HS-5 (cell line): ENCODE measurements at regions not wholly inside any gene's neighbourhood (a gene's known extent, or its start where the extent isn't known, plus 50 kb on each side); places are given as distances from the start of the nearest gene placed in this dataset.
A peak's percentile ranks its signal among the peaks of the same experiment; 100 is the strongest.

Experiments
- DNase-seq: peaks from one replicate; pipeline ENCODE4 v3.0.0-alpha.2; 2012; ENCODE audit warnings: low read depth

DNA sequence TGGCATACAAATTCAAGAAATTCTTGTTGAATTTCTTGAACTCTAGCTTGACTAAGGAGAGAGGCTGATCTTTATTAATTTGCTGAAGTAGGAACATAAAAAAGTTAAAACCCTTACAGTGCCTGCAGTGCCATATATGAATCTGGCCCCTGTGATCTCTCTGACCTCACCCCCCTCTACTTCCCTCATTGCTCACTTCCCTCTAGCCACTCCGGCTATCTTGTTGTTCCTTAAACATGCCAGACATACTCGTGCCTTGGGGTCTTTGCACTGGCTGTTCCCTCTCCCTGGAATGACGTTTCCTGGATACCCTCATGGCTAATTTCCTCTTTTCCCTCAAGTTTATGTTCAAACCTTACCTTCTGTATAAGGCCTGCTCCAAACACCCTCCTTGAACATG, 246.3 kb upstream of the SIX2 start:
- DNase-seq, result no peak

DNA sequence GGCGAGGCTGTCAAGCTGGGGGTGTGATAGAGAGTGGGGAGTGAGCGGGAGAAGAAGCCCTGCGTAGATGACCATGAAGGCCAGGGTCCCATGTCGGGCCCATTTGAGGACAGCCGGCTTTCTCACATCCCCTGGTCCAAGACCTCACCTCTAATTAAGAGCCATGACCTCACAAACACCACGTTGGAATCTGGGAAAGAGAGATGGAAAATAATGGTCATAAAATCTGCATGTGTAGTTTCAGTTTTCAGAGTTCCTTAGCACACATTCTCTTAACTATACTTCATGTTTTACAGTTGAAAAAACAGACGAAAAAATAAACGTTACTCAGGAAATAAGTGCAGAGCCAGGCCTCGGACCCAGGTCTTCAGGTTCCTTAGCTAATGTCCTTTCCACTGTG, 244.8 kb upstream of the SIX2 start:
- DNase-seq, result no peak

DNA sequence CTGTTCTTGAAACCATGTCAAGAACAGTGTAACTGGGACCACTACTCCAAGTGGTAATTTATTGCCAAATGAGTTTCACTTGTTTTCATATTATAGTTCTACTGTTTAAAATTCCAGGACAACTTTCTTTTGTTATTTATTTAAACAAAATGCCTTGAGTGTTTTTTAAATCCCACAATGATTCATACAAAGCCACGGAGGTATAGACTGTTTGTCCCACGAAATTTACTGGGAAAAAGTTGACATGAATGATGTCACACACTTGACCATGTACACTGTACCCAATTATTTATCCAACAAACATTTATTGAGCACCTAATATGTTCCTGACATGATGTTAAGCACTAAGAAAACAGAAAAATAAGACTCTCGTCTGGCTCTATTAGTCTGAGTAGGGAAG, 243.9 kb upstream of the SIX2 start:
- no peak for DNase-seq

DNA sequence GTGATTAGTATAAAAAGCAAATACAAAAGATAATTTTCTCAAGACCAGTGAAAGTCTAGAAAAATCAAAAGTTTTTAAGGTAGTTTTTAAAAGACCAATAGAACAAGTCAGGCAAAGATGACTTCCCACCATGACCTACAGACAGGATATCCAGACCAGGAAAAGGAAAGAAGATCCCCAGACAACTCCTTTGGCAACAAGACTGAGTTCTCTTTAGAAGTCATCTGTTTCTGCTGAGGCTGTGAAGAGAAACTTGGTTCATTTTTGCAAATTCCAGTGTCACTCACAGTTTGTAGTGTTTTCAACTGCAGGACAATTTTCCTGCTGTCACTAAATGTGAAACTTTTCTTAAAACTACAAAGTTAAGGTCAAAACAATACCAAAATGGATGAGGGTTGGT, 240.9 kb upstream of the SIX2 start:
- DNase-seq, result no peak

DNA sequence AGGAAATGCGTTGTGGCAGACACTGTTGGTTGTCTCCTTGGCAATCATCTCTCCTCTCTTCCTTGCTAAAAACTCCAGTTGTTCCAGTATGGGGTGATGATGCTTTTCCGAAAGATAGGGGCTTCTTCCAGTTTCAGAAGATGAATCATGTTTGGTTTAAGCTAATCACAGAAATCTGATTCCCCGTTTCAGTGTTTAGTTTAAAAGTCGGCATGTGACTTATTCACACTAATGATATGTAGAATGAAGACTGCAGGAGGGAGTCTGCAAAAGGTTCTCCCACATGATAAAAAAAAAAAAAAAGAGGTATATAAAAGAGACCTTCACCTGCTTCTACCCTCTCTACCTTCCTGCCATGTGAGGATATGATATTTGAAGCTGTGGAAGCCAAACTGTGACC, 239.0 kb upstream of the SIX2 start:
- DNase-seq, result no peak

DNA sequence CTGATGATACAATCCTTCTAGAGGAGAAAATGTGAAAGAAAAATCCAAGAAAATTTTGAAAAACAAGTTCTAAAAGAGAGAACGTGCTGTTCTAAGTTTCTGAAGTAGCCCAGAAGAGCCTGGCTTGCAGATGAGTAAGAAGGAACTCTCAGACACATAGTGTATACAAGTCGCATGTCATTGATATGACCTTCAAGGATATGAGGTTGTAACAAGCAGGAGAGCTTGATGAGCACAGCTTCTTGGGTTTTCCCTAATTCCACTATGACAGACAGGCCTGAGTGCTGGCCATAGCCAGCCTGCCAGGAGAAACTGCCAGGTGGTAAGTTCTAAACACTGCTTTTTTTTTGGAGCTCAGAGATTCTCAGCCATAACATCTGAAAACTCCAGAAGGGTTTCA, 235.7 kb upstream of the SIX2 start:
- no peak for DNase-seq

DNA sequence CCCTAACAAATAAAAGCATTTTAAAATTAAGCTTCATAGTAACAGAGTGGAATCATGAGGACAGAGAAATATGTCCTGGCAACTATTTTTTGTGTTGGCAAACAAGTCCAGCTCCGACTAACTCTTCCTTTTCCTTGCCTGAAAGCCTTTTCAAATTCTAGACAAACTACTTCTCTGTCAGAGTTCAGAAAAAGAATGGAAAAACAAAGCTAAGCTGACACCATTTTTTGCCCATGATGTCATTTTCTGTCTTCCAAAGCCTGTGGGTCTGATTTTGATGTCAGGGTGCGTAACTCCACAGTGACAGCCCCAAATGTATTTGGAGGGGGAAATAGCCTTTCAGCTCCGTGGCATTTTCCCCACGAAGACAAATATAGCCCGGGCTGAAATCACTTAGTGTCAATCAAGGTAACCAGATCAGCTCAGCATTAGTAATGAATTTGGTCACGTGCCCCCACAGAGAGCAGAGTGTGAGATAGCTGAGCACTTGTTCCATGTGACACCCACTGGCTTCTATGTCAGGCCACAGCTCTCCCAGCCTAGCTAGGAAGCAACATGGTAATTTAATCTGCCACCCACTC, 233.0 kb upstream of the SIX2 start:
- DNase-seq, result no peak

DNA sequence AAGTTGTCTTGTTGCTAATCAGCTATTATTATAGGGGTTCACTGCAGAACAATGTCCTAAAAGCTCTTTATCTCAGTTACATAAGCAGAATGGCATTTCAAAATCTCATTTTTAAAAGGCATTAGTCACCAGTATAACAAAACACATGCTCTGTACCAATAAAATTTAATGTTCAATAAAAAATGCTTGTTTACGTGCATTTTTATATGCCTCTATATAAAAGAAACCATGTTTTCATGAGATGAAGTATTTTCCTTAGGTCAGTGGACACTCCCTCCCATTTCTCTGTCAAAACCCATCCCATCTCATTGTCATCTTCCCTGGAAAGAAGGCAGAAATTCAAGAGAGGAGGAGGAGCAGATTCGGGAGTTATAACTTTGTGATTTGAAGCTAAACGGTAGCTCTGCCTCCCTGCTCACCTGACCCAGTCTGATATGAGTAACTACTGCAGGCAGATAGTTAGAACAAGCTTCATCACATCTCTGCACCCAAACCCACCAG, 231.9 kb upstream of the SIX2 start:
- peak; percentile 40 for DNase-seq

DNA sequence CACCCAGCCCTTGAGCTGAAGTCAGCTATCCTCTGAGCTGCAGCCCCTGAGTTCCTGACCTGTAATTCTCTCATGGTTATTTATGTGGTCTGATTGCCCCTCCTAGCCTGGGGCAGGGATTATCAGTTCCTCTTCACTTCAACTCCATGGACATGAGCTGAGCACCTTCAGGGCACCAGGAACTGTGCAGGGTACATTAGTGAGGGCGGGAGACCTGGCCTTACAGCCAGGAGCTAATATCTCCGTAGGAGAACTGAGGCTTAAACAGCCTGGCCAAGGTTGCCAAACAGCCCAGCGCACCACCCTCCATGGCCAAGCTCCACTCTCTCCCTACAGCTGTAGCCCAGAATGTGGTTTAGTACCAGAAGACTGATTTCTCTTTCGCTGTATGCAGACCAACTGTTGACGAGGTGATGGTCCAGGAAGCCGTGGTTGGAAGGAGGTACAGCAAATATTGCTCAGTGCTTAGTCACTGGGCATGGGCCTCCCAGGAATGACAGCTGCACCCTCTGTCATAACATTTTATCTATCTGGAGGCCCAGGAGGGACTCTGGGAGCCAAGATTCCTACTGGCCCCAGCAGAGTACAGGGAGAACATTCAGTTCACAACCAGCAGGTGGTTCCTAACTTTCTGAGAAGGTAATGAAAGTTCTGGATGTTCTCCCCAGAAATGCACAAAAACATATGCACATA, 228.7 kb upstream of the SIX2 start:
- peak; percentile 95 for DNase-seq

DNA sequence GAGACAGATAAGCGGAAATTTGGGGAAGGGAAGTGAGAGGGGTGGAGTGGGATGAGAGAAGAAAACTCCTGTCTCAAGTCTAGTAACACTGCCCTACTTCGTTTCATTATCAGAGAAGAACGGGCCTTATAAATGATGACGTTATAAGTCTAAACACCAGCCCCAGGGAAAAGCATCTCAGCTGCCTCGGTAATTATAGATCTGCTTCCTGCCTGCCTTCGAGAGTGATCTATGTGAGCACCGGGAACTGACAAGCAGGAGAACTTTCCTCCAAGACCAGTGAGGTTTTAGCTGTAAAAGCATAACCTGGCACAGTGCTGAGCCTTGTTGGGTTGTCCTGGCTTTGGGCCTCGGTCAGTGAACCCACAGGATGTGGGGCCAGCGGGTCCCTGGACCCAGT, 227.9 kb upstream of the SIX2 start:
- no peak for DNase-seq

DNA sequence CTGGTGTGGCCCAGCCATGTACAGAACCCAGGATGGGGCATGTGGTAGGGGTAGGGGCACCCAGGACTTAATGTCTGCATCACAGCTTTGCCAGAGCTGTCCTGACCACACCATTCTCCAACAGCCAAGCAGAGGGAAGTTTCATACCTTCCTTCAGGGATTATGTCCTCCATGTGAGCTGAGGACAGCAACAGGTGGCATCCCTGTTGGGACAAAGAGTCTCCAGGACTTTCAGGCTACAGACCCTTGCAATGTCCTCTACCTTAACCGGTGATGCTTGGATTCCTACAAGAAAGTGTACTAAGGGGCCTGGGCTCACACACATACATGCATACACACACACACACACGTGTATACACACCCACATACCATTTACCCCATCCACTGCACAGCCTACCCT, 227.0 kb upstream of the SIX2 start:
- DNase-seq, result no peak

DNA sequence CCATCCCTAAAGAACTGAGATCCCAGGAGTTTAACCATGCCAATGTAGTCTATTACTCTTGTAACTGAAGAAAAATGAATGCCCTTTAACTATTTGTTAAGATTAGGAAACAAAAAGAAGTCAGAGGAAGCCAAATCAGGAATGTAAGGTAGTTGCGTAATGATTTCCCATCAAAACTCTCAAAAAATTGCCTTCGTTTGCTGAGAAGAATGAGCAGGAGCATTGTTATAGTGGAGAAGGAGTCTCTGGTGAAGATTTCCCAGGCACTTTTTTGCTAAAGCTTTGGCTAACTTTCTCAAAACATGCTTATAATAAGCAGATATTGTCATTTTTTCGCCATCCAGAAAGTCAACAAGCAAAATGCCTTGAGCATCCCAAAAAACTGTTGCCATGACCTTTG, 224.0 kb upstream of the SIX2 start:
- DNase-seq, result no peak

DNA sequence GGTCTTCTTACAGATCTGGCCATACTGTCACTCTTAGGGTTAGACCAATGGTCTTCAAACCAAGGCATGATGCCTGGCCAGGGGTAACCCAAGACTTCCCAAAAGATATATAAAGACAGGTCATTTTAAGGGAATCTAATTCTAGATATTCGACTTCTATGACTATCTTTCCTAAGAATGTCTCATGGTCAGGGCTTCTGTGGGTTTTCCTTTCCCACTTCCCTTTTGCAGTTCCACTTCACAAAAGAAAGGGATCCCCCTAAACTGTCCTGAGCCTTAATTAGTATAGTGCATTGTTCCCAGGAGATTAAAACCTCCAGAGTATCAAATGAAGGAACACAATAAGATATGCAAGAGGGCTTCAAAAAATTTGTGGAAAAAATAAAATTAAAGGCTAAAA, 223.6 kb upstream of the SIX2 start:
- no peak for DNase-seq

DNA sequence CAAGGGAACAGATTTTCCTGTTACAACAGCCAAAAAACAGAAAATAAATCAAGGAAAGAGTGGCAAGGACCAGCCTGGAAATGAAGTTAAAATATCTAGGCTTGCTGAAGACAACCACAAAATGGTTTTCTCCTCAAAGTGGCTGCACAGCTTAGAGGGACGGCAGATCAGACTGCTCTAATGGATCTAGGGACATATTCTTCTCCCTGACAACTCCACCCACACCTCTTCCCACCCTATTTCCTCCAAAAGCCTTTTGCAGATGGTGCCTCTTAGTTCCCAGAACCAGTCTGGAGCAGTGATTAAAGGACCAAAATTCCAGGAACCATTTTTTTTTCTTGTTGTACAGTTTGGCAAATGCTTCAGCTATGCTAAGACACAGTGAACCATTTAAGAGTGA, 220.2 kb upstream of the SIX2 start:
- DNase-seq, result no peak

DNA sequence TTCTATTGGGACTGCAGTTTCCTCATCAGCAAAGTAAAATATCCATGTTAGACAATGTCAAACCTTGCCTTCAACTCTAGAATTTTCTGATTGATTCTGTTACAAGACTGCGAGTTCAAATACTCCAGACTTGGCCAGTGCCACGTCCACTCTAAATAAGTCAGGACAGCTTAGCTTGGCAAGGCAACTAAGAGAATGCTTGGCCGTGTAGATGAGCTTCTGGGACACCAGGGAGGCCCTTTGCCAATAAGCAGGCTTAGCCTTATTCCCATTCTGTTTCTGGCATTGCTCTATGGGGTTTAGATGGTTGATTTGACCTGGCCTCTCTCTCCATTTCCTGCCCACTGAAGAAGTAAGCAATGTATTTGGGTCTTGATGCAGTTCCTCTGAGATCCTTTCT, 218.1 kb upstream of the SIX2 start:
- no peak for DNase-seq

DNA sequence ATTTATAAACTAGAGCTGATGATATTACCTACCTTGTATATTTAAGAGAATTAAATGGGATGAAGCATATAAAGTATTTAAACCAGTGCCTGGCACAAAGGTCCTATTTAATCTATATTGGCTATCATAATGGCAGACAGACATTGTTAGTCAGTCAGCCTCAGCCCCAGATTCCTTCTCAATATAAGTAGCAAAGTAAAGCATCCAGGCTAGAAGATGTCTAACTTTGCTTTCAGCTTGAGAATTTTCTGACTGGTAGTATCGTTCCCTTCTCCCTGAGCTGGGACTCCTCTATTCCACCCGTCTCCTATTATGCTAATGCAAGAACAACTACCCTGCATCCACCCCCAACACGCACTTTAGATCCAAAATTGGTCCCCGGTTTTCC, 215.7 kb upstream of the SIX2 start:
- no peak for DNase-seq

DNA sequence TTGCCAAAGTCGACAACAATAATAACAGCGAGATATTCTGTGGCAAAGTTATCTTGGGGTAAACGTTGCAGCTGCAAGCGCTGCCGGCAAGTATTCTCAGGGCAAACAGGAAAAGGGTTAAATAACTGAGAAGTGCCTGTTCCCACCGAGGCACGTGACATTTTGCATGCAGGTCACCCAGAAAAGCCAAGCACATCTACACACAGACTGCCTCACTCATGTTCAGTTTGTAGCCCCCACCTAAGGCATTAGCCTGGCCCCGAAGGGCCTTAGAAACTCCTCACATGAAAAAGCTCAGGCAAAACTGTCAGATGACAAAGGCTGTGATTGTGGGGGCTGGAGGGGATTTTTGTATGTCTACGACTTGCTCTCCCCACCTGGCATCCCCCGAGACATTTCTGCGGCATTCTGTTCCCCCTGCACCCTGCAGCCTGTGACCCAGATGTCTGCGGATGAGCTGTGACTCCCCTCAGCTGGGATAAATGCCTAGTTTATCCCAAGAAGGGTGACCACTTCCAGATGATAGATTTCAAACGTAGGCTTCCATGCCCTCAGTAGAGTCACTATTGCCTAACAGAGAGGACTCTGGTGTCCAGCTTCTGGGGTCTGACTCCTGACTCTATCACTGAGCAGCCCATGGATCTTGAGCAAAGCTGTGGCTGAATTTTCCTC, 215.2 kb upstream of the SIX2 start:
- no peak for DNase-seq

DNA sequence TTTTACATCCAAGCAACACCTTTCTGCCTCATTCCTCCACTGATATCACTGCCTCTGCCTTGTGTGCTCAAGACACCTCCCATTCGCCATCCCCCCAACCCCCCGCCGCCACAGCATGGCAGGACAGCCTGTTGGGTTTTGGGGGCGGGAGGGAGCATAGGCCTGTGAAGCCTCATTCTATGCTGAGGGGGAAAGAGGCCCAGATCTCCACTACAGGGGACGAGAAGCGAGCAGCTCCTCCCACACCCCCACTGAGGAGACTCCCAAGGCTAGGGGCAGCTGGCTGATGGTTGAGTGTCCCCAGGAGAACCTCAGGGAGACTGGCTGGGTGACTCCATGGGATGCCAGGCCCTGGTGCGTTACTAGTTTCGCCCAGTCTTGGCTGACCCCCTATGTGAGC, 214.3 kb upstream of the SIX2 start:
- DNase-seq, result no peak

DNA sequence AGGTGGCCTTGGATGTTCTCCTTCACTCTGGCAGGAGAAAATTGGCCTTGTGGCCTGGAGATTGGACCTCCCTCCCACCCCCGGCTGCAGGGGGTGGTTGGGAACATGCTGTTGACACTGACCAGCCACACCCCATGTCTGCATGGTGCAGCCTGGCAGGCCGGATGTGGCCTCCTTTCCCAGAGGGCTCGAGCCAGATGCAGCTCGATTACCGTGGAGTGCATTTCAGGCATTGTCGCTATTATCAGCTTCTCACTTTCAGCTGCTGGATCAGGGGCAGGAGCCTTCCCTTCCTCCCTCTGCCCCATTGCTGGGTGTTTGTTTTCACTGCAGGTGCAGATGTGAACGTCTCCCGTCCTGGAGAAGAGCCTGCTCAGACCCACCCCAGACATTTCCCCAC, 211.0 kb upstream of the SIX2 start:
- DNase-seq, result no peak

DNA sequence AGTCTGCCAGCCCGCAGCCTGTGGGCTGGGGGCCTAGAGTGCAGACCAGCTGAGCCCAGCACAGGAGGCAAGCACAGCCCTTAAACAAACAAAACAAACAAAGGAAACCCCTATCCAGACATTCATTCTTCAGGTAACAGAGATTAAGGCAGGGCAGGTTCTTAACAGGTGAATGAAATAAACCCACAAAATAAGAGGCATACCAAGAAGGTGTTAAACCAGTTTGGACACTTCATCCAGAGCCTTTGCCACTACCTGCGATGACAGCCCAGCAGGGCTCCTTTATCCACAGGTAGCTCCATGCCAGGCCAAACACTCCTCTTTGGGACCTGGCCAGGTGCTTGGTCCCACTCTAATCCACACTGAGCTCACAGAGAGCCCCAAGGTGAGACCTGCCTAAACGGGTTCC, 209.7 kb upstream of the SIX2 start:
- no peak for DNase-seq

DNA sequence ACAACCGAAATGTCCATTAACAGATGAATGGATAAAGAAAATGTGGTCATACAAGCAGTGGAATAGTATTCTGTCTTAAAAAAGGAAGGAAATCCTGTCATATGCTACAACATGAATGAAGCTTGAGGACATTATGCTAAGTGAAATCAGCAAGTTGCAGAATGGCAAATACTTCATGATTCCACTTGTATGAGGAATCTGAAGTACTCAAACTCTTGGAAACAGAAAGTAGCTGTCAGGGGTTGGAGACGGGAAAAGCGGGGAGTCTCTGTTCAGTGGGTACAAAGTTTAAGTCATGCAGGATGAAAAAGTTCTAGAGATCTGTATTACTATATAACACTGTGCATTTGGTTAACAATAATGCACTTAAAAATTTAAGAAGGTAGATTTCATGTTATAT, 209.0 kb upstream of the SIX2 start:
- no peak for DNase-seq

DNA sequence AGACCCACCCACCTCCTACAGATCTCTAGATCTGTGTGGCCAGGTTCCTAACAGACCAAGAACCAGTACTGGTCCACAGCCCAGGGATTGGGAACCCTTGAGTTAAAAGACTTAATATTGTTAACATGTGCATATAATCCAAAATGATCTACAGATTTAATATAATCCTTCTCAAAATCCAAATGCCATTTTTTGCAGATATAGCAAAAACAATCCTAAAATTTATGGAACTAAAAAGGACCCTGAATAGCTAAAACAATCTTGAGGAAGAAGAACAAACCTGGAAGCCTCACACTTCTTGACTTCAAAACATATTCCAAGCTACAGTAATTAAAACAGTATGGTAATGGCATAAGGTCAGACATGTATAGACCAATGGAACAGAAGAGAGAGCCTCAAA, 206.9 kb upstream of the SIX2 start:
- no peak for DNase-seq

DNA sequence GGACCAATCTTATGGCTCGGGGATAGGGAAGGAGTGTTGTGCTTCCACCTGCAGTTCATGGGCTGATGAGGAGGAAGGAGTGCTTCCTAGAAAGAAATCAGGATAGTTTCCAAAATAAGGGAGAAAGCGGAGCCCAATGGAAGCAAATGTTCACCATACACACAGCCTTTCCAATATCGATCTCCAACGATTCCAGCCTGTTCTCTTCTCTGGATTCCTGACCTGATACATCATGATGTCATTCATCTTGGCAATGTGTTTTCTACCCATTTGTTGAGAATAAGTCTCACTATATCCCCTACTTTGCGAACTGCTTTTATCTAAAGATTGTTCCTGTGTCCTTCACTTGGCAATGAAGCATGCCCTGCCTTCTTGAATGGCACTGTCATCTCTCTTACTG, 205.3 kb upstream of the SIX2 start:
- DNase-seq, result no peak
